ENCODE measurements at regions not wholly inside any gene's neighbourhood (a gene's known extent, or its start where the extent isn't known, plus 50 kb on each side); places are given as distances from the start of the nearest gene placed in this dataset.

- no peaks in the 10 kb centered on the region for H3K27me3 ChIP-seq (ENCODE audit: control insufficient read depth, insufficient read depth, low read length)
- H3K4me3 ChIP-seq (ENCODE audit: low read depth, low read length), result no peak overlapping the region
- POLR2A ChIA-PET, result no interaction called here
- no peak for DNase-seq (ENCODE audit: low read depth, low spot score)
- CTCF ChIA-PET, result no interaction called here
- no peaks in the 10 kb centered on the region for H3K9me3 ChIP-seq (ENCODE audit: control insufficient read depth, insufficient read depth, low read length)
- no peak overlapping the region for H3K27ac ChIP-seq (ENCODE audit: low read depth, low read length)
- TF ChIP-seq, protein P1, sequence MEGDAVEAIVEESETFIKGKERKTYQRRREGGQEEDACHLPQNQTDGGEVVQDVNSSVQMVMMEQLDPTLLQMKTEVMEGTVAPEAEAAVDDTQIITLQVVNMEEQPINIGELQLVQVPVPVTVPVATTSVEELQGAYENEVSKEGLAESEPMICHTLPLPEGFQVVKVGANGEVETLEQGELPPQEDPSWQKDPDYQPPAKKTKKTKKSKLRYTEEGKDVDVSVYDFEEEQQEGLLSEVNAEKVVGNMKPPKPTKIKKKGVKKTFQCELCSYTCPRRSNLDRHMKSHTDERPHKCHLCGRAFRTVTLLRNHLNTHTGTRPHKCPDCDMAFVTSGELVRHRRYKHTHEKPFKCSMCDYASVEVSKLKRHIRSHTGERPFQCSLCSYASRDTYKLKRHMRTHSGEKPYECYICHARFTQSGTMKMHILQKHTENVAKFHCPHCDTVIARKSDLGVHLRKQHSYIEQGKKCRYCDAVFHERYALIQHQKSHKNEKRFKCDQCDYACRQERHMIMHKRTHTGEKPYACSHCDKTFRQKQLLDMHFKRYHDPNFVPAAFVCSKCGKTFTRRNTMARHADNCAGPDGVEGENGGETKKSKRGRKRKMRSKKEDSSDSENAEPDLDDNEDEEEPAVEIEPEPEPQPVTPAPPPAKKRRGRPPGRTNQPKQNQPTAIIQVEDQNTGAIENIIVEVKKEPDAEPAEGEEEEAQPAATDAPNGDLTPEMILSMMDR (IDR thresholded peaks at IDR 0.05; ENCODE audit: low read depth, low read length), result no peak
These were observed 280.6 kb upstream of the DEFB112 start for GRCh38 chr6:50330347-50330746.

GRCh38 chr6:50330963-50331362 lies 281.2 kb upstream of the DEFB112 start:
- Histone ChIP-seq H3K9me3 (ENCODE audit: control insufficient read depth, insufficient read depth, low read length) (no peaks in the 10 kb centered on the region), H3K27me3 (ENCODE audit: control insufficient read depth, insufficient read depth, low read length) (no peaks in the 10 kb centered on the region), H3K27ac (ENCODE audit: low read depth, low read length) (no peak overlapping the region), H3K4me3 (ENCODE audit: low read depth, low read length) (no peak overlapping the region)
- TF ChIP-seq, protein P1 (IDR thresholded peaks at IDR 0.05; ENCODE audit: low read depth, low read length), result no peak
- ChIA-PET POLR2A (no interaction called here), CTCF (no interaction called here)
- no peak for DNase-seq (ENCODE audit: low read depth, low spot score)

DNA sequence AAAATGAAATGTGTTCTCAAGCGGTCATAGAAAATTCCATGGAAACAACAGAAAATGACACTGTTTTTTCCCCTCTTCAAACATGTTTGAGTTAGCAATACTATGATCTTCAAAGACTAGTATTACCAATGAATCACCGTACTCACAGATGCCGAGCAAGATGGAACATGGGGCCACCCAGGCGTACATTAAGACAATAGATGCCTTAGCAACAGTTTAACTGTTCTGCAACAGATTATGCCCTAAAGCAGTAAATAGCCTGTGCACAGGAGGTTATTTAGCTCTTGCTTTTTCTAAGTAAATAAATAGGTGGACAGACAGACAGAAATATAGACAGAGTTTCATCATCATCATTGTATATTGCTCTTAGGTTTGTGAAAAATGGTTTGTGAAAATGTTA lies 284.0 kb upstream of the DEFB112 start:
- POLR2A ChIA-PET, result no interaction called here
- Histone ChIP-seq H3K27ac (ENCODE audit: low read depth, low read length) (no peak overlapping the region), H3K27me3 (ENCODE audit: control insufficient read depth, insufficient read depth, low read length) (no peaks in the 10 kb centered on the region), H3K4me3 (ENCODE audit: low read depth, low read length) (no peak overlapping the region), H3K9me3 (ENCODE audit: control insufficient read depth, insufficient read depth, low read length) (no peaks in the 10 kb centered on the region; the same call in 1 of the 2 replicates)
- DNase-seq (ENCODE audit: low read depth, low spot score), result no peak
- TF ChIP-seq, protein P1 (IDR thresholded peaks at IDR 0.05; ENCODE audit: low read depth, low read length), result no peak
- CTCF ChIA-PET, result no interaction called here

DNA sequence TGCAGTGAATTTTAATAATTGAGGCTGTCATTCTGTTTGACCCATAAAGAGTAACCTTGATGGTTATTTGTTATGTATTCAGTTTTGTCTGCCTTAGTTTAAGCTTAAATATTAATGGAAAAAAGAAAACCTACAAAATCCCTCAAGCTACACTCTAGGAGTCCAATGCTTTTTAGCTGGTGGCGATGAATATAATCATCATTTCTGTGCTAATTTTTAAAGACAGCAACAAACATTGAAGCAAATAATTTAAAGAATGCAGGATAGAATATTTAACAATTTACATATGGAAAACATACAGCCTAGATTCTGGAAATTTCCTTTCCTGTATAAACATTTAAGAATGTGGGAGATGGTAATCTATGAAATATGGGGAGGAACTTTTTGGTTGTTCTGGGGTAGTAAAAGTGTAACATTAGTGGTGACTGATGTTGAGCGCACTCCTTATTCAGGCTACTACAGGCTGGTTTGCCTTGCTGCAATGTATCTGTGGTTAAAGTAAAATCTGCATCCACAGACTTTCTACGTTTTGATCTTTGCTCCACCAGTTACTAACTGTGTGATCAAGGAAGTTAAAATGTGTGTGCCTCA lies 287.9 kb upstream of the DEFB112 start:
- ChIA-PET CTCF (no interaction called here), POLR2A (no interaction called here)
- TF ChIP-seq, protein P1 (IDR thresholded peaks at IDR 0.05; ENCODE audit: low read depth, low read length), result no peak
- Histone ChIP-seq H3K9me3 (ENCODE audit: control insufficient read depth, insufficient read depth, low read length) (no peaks in the 10 kb centered on the region; the same call in 1 of the 2 replicates), H3K27me3 (ENCODE audit: control insufficient read depth, insufficient read depth, low read length) (no peaks in the 10 kb centered on the region), H3K27ac (ENCODE audit: low read depth, low read length) (no peak overlapping the region), H3K4me3 (ENCODE audit: low read depth, low read length) (no peak overlapping the region)
- DNase-seq (ENCODE audit: low read depth, low spot score), result no peak

- Histone ChIP-seq H3K9me3 (ENCODE audit: control insufficient read depth, insufficient read depth, low read length) (no peaks in the 10 kb centered on the region; the same call in 1 of the 2 replicates), H3K27me3 (ENCODE audit: control insufficient read depth, insufficient read depth, low read length) (no peaks in the 10 kb centered on the region), H3K27ac (ENCODE audit: low read depth, low read length) (no peak overlapping the region), H3K4me3 (ENCODE audit: low read depth, low read length) (no peak overlapping the region)
- DNase-seq (ENCODE audit: low read depth, low spot score), result no peak
- TF ChIP-seq, protein P1 (IDR thresholded peaks at IDR 0.05; ENCODE audit: low read depth, low read length), result no peak
- CTCF ChIA-PET, result no interaction called here
- POLR2A ChIA-PET, result no interaction called here
These were observed 303.9 kb upstream of the DEFB112 start for GRCh38 chr6:50353603-50354002.

All from AG04450 (cell line).